GM18870 (cell line): ENCODE measurements at regions not wholly inside any gene's neighbourhood (a gene's known extent, or its start where the extent isn't known, plus 50 kb on each side); places are given as distances from the start of the nearest gene placed in this dataset.

Source experiments
- ATAC-seq: cut with Tn5 transposase; IDR thresholded peaks from one replicate; pipeline ENCODE4 v1.9.1; 2021; ENCODE audit warnings: moderate library complexity; ENCODE audit not compliant: unreplicated experiment

GRCh38 chr5:111582993-111583601 lies 70.8 kb upstream of the STARD4 start:
- no peak for ATAC-seq

- ATAC-seq: no peak
These were observed 70.1 kb upstream of the STARD4 start for GRCh38 chr5:111582451-111582850.

GRCh38 chr5:111580956-111581355 lies 68.6 kb upstream of the STARD4 start:
- ATAC-seq: no peak

- no peak for ATAC-seq
These were observed 62.0 kb upstream of the STARD4 start for GRCh38 chr5:111574311-111574710.

- ATAC-seq: no peak
These were observed 60.2 kb upstream of the STARD4 start for GRCh38 chr5:111572561-111572960.

GRCh38 chr5:111563031-111563822 lies 50.9 kb upstream of the STARD4 start:
- ATAC-seq: no peak

GRCh38 chr5:111562561-111562960 lies 50.2 kb upstream of the STARD4 start:
- no peak for ATAC-seq
